HG03196 (cell line): ENCODE measurements at regions not wholly inside any gene's neighbourhood (a gene's known extent, or its start where the extent isn't known, plus 50 kb on each side); places are given as distances from the start of the nearest gene placed in this dataset.
"Not testable (repeated sequence)": the region's sequence is repeated elsewhere in the genome, so short reads cannot be mapped to it uniquely, and the experiment has no call there.

Experiments used
- ATAC-seq: cut with Tn5 transposase; IDR thresholded peaks from one replicate; pipeline ENCODE4 v1.9.1; 2021; ENCODE audit not compliant: unreplicated experiment

DNA sequence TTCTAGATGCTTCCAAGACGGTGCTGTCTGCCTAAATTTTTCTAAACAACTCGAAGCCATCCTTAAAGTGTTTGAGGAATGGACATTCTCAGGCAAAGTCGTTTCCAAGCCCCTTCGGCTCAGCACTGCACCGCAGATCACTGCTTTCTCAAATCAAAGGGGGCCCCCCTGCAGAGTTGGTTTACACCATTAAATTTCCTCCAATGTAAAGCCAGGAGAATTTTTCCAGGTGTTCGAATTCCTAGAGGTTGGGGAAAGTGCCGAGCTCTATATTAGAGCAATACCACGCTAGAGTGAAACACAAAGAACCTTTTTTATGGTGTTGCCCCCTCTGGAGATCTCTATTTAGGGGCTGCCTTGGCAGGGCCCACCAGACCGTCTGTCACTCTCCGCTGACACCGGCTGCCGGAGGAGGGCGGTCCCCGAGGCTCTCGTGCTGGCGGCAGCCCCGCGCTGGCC lies 277.9 kb upstream of the NR2F2 start:
- no peak for ATAC-seq

DNA sequence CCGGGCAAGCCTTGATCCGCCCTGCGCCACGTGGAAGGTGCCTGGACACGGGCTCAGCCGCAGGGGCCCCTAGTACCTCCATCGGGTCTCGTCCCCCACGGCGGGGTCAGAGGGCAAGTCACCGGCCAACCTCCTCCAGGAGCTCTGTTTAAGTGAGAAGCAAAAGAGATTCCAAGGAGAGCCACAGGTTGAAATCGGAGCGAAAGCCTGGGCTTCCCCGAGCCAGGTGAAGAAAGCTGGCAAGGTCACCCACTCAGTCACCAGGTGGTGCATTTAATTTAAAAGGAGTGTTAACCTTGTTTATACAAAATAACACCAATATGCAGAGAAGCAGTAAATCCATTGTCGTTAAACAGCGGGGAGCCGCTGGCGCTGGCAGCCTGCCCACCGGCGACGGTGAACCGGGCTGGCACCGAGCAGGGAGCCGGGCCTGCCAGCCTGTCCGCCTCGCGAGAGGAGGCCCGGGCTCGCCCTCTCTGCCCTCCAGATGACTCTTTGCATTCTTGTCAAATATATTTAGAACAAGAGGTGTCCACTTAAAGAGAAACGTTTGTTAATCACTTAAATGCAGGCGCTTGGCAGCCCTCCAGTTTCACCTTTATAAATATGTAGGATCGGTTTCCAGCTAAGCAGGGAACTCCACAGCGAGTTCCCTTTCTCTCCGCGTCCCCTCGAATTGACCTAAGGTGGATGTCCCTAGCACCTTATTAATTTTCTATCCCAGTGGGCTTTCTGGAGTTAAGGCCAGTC lies 277.3 kb upstream of the NR2F2 start:
- ATAC-seq = no peak

- ATAC-seq = no peak
Observed at GRCh38 chr15:96053781-96054428, 276.6 kb upstream of the NR2F2 start.

DNA sequence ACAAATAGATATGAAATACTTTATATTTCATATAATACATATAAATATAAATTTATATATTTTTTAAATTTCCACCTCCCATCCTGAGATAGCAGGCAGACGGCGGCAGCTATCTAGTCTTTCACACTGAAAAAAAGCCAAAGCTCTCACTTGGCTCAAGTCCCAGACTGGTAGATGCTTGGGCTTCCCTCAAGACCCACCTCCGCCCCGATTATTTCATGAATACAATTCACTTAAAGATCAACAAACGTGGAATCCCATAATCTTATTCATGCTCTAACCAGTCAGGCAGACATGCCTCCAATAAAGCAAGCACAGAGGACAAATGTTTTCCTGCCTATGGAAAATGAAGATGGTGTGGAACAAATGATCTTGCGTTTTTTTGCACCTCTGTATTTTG lies 275.9 kb upstream of the NR2F2 start:
- no peak for ATAC-seq

DNA sequence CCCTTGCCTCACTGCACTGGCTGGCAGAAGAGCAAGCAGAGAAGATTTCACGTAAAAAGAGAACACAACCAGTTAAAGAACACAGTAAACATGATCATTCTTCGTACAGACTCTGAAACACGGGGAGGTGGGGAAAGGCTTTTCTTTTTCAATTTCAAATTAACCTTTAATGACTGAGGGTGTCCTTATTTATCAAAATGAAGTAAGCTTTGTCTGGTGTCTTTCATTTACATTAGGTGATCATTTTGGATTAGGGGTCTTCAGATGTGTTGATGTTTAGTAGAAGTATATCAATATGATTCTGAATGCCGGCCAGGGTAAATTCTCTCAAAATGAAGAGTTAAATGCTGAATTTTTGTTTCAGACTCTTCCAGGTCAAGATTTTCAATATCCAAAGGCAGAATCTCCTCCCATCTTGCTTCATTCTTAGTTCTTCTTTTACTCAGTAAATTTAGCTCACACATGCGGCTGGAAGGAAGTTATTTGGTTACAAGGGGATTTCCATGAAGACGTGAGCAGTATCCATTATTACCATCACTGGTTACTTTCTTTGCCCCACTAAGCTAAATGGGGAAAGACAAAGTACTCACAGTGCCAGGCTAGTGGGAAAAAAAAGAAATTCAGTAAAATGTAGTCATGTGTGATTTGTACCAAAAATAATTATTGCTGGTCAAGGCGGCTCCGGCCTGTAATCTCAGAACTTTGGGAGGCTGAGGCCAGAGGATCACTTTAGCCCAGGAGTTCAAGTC lies 272.2 kb upstream of the NR2F2 start:
- ATAC-seq = peak; percentile 83

GRCh38 chr15:96058852-96059103 lies 271.7 kb upstream of the NR2F2 start:
- ATAC-seq = not testable (repeated sequence)

DNA sequence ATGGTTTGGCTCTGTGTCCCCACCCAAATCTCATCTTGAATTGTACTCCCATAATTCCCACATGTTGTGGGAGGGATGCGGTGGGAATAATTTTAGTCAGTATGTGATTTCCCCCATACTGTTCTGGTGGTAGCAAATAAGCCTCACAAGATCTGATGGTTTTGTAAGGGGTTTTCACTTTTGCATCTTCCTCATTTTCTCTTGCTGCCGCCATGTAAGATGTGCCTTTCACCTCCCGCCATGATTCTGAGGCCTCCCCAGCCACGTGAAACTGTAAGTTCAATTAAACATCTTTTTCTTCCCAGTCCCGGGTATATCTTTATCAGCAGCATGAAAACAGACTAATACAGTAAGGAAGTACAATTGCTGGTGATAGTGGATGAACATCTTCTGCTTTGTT lies 269.9 kb upstream of the NR2F2 start:
- not testable (repeated sequence) for ATAC-seq

DNA sequence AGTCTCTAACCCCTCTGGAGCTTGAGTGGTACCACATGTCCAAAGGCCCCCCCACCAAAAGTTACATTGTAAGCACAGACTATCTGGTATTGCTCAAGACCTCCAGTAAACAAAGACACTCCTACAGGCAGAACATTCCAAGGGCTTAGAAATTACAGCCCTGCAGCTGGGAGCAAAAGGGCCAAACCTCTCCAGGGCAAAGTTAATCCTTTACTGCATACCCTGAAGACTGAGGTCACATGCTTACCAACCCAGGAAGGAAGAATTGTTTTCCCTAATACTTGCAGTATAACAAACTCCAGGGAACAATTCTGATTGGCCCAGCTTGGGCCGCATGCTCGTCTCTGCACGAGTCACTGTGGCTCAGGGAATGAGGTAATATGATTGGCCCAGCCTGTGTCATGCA lies 266.1 kb upstream of the NR2F2 start:
- no peak for ATAC-seq

DNA sequence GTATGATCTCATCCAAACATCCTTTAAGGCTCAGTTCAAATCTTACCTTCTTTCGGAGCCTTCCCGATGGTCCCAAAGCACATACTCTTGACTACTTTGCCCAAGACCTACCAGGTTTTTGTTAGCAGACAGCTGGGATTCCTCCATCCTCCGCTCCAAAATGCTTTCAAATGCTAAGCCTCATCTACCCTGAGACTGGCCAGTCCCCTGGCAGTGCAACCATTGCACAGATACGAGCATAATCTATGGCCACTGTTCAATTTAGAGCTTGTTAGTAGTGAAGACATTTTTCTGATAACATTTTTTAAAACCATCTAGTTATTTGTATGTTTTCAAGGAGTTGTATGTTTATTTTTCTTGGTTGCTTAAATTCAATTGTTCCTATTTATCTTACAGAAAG lies 264.4 kb upstream of the NR2F2 start:
- ATAC-seq = no peak

GRCh38 chr15:96066852-96067495 lies 263.5 kb upstream of the NR2F2 start:
- ATAC-seq = no peak

GRCh38 chr15:96067677-96068076 lies 262.8 kb upstream of the NR2F2 start:
- no peak for ATAC-seq

- ATAC-seq = no peak
Observed at GRCh38 chr15:96068897-96069296, 261.6 kb upstream of the NR2F2 start.

GRCh38 chr15:96070636-96071035 lies 259.9 kb upstream of the NR2F2 start:
- ATAC-seq = no peak

DNA sequence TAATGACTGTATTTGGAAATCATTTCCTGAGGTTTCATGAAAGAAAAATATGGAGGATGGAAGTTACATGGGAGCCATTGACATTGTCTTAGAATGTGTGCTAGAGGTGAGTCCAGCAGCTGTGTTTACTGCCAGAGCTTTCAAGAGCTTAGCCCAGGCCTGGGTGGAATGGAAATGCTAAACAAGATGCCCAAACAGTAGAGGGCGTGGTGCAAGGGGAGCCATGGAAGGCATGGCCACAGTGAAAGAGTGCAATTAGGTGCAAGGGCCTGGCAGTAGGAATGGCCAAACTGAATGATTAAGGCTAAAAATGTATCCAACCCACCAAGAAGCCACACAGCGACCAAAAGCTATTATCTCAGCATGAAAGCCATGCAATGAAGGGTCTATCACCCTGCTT lies 257.7 kb upstream of the NR2F2 start:
- no peak for ATAC-seq

GRCh38 chr15:96073908-96074307 lies 256.6 kb upstream of the NR2F2 start:
- no peak for ATAC-seq

DNA sequence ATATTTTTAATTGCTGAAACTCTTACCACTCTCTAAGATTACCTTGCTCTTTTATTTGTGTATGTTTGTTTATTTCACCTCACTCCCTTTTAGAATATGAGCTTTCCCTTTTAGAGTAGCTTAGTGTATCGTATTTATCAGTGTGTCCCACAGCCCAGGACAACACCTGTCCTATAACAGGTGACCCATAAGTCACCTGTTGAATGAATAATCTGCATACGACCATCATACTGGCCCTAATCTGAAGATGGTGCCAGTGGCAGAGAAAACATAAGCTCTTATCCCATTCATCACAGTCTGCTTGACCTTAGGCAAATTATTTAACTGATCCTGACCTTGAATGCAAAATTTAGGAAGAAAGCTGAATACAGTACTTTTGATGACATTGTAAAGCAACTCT lies 254.6 kb upstream of the NR2F2 start:
- no peak for ATAC-seq

- no peak for ATAC-seq
Observed at GRCh38 chr15:96076350-96076749, 254.2 kb upstream of the NR2F2 start.

- no peak for ATAC-seq
Observed at GRCh38 chr15:96079041-96079440, 251.5 kb upstream of the NR2F2 start.

GRCh38 chr15:96079882-96080281 lies 250.6 kb upstream of the NR2F2 start:
- no peak for ATAC-seq

DNA sequence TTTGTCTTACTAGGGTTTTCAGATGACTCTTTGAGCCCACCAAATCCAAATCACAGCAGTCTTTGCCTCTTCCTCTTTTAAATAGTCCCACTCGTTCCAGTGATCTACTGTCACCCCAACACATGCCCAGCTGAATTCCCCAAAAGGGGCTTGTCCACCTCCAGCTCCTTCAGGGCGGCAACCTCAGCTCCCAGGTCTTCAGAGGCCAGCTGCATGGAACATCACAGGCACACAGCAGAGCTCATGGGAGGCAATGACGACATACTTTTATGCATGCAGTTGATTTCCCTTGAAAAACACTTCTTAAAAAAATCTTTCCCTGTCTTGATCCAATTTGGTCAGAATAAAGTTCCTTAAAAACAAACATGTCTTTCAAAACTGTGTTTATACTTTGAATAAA lies 244.3 kb upstream of the NR2F2 start:
- ATAC-seq = no peak

- ATAC-seq = no peak
Observed at GRCh38 chr15:96087180-96087884, 243.2 kb upstream of the NR2F2 start.
